Transverse colon (tissue), 4 donors: ENCODE measurements at regions not wholly inside any gene's neighbourhood (a gene's known extent, or its start where the extent isn't known, plus 50 kb on each side); places are given as distances from the start of the nearest gene placed in this dataset.

Experiments used
- EP300 ChIP-seq: sonication (generic); formaldehyde crosslinking; IDR thresholded peaks from one replicate; pipeline ENCODE4 v1.6.1; 2017; ENCODE audit warnings: antibody characterized with exemption, low read depth
- POLR2A ChIP-seq: fragments of 450-650 bp; IDR thresholded peaks from one replicate; pipeline ENCODE4 v1.6.1; 2016; ENCODE audit warnings: antibody characterized with exemption, mild to moderate bottlenecking, moderate library complexity
- POLR2AphosphoS5 ChIP-seq, 3 donors: sonication (generic); formaldehyde crosslinking; IDR thresholded peaks; one replicate each; pipeline ENCODE4 v1.6.1; 2016; ENCODE audit warnings: antibody characterized with exemption in 3 of 3
- TF ChIP-seq, protein P1 (sequence below), 5 experiments: fragments of 200-600 bp in 3 of 5; fragments of 450-650 bp in 2 of 5; sonication (generic) in 3 of 5; IDR thresholded peaks; 1 replicate in 2 of 5; 2 replicates in 3 of 5; pipeline ENCODE4 v1.5.1; 2016 to 2017; ENCODE audit warnings: antibody characterized with exemption in 5 of 5, inconsistent platforms in 3 of 5, mild to moderate bottlenecking in 2 of 5, moderate library complexity in 1 of 5

DNA sequence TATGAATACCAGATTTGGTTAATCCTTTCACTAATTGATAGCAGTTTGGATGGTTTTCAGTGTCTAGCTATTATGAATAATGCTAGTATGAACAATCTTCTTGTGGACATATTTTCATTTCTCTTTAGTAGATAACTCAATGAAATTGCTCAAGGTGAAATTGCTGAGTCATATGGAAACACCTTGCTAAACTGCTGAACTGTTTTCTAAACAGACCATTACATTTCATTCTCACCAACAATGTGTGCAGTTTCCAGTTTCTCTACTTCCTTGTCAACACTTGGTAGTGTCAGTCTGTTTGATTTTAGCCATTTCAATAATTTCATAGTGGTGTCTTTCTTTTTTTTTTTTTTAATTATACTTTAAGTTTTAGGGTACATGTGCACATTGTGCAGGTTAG is 250.0 kb downstream of the HRH4 start:
- TF ChIP-seq EP300 (no peak), POLR2AphosphoS5 (IDR thresholded peaks at IDR 0.05) (no peak), POLR2A (no peak)
- TF ChIP-seq, protein P1, sequence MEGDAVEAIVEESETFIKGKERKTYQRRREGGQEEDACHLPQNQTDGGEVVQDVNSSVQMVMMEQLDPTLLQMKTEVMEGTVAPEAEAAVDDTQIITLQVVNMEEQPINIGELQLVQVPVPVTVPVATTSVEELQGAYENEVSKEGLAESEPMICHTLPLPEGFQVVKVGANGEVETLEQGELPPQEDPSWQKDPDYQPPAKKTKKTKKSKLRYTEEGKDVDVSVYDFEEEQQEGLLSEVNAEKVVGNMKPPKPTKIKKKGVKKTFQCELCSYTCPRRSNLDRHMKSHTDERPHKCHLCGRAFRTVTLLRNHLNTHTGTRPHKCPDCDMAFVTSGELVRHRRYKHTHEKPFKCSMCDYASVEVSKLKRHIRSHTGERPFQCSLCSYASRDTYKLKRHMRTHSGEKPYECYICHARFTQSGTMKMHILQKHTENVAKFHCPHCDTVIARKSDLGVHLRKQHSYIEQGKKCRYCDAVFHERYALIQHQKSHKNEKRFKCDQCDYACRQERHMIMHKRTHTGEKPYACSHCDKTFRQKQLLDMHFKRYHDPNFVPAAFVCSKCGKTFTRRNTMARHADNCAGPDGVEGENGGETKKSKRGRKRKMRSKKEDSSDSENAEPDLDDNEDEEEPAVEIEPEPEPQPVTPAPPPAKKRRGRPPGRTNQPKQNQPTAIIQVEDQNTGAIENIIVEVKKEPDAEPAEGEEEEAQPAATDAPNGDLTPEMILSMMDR (IDR thresholded peaks at IDR 0.05): no peak
